GM18867 (cell line): ENCODE measurements at regions not wholly inside any gene's neighbourhood (a gene's known extent, or its start where the extent isn't known, plus 50 kb on each side); places are given as distances from the start of the nearest gene placed in this dataset.

Source experiments
- ATAC-seq: cut with Tn5 transposase; IDR thresholded peaks from one replicate; pipeline ENCODE4 v1.9.1; 2021; ENCODE audit warnings: mild to moderate bottlenecking, moderate library complexity; ENCODE audit not compliant: unreplicated experiment

DNA sequence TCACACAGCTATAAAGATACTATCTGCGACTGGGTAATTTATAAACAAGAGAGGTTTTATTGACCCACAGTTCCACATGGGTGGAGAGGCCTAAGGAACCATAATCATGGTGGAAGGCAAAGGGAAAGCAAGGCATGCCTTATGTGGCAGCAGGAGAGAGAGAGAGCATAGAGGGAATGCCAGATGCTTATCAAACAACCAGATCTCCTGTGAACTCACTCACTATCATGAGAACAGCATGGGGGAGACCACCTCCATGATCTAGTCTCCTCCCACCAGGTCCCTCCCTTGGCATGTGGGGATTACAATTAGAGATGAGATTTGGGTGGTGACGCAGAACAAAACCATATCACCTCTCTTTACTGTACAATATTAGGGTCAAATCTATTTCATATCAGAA lies 1101.6 kb upstream of the RAG2 start:
- no peak for ATAC-seq

DNA sequence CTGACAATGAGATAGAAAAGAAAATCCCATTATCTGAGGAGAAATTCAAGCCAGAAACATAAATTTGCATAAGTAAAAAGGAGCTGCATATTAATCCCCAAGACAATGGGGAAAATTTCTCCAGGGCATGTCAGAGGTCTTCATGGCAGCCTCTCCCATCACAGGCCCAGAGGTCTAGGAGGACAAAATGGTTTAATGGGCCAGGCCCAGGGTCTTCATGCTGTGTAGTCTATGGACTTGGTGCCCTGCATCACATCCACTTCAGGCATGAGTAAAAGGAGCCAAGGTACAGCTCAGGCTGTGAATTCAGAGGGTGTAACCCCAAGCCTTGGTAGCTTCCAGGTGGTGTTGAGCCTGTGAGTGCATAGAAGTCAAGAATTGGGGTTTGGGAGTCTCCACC lies 1097.2 kb upstream of the RAG2 start:
- ATAC-seq = no peak

DNA sequence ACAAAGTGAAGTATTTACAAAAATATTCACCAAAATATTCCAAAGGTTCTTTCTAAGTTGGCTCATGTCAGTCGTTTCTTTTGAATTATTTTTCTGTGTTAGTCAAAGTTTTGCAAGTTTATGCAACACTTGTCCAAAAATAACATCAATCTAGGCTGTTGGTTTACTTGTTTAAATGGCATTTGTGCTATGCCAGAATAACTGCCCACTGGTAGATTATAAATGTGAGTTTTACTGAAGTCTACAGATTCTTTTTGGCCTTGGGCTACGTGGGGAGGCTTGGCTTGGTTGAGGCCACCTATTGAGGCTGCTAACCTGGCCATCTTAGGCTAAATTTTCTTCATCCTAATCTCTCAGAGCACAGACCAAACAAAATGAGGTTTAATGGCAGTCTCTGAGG lies 1091.9 kb upstream of the RAG2 start:
- ATAC-seq = no peak

DNA sequence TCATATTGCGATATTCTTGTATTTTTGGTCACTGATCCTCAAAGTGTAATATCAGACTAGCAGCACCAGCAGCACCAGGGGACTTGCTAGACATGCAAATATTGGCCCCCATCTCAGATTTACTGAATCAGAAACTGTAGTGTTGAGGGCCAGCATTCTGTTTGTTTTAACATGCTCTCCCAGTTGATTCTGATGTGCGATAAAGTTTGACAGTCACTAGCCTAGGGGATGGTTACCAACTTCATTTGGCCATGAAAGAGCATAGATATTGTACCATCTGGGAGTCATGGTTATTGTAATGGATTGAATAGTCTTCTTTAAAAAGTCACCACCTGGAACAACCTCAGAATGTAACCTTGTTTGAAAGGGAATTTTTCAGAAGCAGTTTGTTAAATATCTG lies 1090.4 kb upstream of the RAG2 start:
- no peak for ATAC-seq

DNA sequence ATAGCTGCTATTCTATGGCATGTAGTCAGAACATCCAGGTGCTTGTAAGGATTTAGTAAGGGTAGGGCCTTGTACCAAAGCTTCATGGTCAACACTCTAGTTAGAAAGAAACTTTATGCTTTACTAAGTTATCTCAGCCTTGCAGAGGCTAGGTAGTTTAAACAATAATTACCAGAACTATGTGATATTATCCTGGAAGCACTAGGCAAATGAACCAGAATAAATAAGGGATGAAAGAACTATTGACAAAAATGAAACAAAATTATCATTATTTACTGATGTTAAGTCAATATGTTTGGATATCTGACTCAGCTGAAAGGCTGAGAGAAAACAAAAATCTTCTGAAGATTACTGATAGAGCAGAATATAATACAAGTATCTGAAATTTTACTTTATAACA lies 1089.1 kb upstream of the RAG2 start:
- ATAC-seq = no peak

DNA sequence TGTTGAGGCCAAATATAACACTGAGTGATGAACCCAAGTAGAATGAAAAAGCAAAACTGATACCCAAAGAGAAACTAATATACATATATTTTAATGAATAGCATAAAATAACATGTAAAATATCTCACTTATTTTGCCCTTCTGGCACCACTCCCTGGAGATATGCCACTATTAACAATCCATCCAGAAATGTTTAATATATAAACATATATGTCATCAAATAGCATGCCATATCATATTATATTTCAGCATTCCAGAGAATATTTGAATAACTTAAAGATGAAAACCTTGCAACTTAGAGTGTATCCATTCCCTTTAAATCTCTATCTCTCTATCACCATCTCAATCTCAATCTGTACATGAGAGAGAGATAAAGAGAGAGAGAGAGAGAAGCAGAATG lies 1073.3 kb upstream of the RAG2 start:
- ATAC-seq = no peak

DNA sequence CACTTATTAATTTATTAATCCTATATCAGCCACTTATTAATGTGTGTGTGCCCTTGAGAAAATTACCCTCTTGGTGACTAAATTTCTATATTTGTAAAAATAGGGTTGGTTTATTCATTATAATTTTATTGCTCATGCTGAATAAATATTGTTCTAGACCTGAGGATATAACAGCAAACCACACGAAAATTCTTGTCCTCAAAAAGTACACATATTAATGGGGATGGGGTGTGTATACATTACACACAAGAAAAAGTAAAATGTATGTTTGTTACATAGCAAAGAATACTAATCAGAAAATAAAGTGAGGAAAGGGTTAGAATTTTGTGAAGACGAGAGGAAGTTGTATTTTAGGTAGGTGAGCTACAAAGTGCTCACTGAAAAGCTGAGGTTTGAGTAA lies 1068.9 kb upstream of the RAG2 start:
- ATAC-seq = no peak

DNA sequence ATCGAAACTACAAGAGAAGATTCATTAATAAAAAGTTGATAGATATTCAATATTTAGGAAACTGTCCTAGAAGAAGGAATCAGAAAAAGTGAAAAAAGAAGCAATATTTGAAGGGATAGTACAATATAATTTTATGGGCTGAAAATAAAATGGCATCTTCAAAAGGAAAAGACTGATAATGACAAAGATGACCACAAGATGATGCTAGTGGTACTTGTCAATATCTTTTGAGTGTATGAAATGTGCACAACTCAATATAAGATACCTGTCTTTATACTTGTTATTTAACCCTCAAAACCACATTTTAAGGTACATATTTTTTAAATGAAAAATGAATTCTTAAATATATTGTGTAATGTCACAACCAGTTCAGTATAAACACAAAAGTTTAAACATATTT lies 1059.6 kb upstream of the RAG2 start:
- no peak for ATAC-seq

DNA sequence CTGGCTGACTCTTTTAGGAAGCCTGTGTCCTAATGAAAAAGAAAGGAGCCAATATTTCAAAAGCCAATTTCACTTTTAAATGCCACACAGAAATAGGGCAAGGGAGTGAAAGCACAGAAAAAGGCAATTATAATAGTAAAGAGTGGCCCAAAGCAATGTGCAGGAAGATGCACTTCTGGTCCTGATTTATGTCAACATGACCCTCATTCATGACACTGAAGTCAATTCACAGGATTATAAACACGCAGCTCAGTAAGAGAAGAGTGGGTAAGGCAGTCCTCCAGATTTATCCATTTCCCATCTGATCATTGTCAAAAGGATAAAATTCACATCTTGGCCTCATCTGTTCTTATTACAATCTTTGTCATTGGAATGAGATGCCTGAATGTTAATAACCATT lies 1049.7 kb upstream of the RAG2 start:
- ATAC-seq = no peak

DNA sequence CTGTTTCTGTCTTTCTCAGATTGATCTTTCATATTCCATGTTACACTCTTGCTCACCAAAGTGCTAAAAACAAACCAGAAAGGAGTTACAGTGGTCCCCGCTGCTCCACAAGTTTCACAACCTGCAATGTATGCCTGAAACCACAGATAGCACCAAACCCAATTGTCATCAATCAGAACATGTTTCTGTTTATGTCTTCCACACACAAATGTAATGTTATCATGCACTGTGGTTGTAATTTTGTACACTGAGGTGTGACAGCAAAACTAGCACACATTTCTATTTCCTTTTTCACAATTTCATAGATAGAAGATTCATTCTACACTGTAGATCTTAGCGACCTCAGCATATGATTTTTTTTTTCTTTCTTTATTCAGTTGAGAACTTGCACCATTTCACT lies 1045.9 kb upstream of the RAG2 start:
- ATAC-seq = no peak

DNA sequence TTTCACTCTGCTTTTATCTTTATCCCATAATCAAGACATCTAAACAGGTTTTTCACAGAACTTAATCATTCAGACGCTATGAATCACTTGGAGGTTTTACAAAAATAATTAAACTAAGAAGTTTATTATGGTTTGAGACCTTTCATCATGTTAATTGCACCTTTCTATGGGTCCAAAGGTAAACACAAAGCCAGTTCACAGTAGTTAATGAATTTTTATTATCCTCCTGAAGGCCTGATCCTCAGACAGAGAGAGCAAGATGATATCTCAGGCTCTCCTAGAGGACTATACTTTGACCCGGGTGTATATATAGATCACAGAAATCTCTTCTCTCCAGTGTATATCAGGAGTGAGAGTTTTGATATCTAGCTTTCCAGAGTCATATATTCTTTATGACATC lies 1044.3 kb upstream of the RAG2 start:
- no peak for ATAC-seq

DNA sequence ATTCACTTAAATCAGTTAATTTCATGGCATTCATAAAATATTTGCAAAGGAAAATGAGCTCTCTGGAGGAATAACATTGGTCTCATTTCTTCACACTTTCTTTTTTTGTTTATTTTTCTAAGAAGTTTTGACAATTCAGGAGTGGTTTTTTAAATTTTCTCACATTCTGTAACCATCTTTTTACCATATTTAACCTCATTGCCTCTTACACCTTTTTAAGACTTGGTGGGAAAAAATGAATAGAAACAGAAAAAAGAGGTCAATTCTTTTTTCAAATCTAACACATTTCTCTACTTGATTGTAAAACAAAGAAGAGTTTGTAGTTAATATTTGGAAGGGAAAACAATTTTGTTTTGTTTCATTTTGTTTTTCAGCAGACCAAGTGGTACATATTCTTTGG lies 1034.7 kb upstream of the RAG2 start:
- no peak for ATAC-seq

DNA sequence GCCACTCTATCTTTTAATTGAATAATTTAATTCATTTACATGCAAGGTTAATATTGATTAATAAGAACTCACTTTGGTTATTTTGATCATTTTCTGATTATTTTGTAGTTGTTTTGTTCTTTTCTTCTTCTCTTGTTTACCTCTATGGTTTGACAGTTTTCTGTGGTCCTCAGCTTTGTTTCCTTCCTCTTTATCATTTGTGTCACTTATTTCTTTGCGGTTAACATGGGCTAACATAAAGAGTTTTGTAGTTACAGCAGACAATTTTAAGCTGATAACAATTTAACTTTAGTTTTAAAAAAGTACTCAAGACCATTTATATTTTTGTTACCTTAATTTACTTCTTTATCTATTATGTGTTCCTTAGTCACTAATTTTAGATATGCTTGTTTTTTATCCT lies 1032.8 kb upstream of the RAG2 start:
- ATAC-seq = no peak

DNA sequence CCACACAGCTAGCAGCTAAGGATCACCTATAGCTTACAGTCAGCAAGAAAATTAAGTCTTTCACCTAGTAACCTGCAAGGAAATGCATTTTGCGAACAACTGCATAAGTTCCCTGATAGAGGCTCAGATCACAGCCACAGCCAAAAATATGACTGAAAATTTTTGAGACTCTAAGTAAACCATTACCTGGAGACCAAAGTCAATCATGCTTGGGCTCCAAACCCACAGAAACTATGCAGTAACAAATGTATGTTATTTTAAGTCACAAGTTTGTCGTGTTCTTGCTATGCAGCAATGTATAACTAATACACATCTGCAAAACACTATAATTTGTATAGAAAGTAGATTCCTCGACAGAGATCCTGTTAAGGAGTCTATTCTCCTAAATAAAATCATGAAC lies 1025.7 kb upstream of the RAG2 start:
- ATAC-seq = no peak

DNA sequence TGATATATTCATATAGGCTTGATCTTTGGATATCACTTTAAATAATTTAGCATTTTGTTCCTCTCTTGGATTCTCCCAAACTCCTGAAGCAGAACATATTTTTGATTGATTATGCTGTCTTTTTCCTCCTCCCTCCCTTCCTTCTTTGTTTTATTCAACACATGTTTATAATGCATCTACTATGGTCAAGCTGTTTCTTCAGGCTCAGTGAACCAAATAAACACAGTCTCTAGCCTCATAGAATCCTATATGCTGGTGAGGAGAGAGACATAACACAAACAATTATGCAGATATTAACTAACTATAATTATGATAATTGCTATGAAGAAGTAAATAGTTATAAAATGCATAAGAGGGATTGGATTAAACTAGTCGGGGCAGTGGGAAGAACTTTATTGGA lies 1023.6 kb upstream of the RAG2 start:
- ATAC-seq = no peak

DNA sequence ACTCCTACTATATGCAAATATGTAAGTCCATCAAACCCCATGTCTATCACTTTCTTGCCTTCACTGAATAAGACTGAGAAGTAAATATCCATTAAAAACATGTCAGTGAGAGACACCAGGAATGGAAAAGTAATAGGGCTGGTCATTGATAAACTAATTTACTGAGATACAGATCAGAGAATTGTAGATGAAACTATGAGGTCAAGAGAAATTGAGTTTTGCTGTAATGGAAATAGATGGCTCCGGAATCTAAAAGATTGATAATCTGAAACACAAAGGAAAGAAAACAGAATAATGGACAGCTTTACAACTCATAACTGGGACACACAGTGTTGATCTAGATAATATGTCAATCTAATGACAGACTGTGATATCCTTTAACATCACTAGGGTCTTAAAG lies 1018.3 kb upstream of the RAG2 start:
- no peak for ATAC-seq

DNA sequence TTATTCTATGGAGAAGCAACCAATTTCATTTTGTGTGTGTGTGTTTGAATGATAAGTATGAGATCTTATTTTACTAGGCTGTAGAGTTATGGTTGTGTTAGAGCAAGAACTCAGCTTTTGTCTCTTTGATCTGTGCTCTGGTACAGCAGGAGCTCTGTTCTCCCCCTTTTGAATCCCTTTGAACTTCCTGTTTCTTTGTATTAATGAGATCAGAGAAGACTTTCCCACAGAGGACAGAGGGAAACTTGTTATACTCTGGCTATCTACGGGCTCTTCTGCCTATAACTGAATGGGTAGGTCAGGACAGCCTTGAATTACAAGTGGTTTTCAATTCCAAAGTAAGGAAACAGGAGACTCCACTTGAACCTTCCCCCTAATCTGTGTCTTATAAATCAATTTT lies 1015.0 kb upstream of the RAG2 start:
- no peak for ATAC-seq

DNA sequence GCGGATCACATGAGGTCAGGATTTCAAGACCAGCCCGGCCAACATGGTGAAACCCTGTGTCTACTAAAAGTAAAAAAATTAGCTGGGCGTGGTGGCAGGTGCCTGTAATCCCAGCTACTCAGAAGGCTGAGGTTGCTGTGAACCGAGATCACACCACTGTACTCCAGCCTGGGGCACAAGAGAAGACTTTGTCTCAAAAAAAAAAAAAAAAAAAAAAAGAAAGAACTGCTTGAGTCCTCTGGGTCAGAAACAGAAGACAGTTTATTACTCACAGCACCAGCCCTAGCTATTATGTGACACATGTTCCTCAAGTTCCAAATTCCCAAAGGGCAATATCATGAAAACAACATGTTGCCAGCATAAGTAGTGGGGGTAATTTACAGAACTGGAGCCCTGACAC lies 1014.1 kb upstream of the RAG2 start:
- ATAC-seq = no peak

DNA sequence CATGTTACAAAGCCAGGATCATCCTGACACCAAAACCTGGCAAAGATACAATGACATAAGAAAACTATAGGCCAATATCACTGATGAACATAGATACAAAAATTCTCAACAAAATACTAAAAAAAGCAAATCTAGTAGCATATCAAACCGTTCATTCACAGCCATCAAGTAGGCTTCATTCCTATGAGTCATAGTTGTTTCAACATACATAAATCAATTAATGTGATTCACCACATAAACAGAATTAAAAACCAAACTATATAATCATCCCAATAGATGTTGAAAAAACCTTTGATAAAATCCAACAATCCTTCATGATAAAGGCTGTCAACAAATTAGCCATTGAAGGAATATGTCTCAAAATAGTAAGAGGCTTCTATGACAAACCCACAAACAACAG lies 1007.2 kb upstream of the RAG2 start:
- ATAC-seq = no peak

DNA sequence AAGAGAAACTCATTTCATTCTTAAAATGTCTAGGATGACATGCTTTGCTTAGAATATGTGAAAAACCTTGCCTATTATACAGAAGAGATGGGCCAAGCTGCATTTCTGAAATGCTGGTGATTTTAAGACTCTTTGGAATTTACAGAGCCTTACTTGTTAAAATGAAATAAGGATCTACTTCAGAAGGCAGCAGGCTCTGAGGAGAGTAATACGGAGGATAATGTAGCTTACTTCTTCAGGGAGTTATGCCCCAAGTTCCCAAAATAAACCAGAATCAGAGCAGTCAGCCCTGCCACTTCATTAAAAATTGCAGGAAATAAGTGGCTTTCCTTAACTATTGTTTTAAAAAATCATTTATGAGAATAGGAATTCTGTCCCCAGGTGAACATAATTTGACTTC lies 1000.3 kb upstream of the RAG2 start:
- ATAC-seq = no peak

DNA sequence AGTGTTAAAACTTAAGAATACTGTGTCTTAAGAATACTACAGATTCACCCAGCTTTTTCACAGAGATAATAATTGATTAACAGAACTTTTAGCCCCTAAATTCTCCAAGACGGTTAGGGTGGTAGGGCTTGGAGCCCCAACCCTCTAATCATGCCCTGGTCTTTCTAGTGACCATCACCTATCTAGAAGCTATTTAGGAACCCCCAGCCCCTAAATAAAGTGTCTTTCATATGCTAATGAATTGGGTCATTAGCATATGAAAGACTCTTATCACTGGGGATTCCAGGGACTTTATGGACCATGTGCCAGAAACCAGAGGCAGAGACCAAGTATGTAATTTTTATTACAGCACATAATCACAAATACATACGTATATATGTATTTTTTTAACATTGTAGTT lies 999.7 kb upstream of the RAG2 start:
- no peak for ATAC-seq

DNA sequence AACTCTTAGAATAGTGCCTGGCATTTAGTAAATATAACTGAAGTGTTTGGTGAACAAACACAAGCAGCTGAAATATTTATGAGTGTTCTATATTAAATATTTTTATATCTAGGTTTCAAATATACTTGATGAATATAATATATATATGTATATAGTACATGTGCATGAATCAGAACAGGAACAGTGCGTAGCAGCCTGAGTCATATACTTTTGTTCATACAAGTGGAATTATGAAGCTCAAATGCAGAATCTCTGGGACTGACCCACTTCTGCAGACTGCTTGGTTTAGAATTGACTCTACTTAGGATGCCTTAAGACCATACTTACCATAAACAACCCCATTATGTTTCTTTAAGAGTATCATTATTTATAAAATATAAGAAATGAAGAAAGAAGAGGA lies 997.8 kb upstream of the RAG2 start:
- ATAC-seq = no peak

DNA sequence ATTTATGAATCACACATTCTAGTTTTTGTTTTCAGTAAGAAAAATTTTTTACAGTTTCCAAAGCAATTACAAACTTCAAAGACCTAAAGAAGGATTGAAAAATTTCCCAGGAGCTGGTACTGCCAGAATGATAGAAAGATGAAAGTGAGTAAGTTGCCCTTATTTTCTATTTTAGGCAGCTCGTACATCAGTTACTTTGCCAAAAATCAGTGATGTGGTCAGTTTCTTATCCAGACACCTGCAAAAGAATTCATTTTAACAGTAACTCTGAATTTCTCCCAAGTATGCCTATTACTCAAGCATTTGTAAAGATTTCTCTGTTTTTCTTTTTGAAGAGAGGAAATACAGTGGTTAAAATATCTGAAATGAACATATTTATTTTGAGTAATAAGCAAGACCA lies 976.3 kb upstream of the RAG2 start:
- no peak for ATAC-seq

DNA sequence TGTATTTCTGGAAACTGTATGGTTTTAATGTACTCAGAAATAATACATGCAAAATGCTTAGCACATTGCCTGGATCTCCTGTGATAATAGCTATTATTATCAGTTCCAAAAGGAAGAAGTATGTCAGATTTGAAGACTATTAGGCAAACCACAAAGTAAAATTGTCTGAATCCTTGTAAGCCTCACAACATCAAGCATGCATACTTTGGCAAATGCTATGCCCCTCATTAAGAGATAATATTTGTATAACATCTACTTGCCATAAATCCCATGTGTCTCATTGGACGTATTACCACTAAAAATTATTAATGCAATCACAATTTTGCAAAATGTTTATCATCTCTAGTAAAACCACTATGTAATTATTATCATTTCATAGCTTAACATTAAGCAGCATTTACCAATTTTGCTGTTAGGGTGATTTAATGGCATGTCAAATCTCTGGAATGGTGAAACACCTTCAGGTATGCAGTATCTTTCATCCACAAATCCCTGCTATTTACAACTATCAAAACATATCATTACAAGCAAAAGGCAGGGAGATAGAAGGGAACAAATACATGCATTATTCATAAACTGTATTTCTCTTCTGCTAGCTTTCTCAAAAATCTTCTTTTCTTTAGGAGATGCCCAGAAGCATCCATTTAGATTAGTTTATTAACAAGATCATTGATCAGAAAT lies 974.6 kb upstream of the RAG2 start:
- ATAC-seq = no peak
